BLaER1 treated with 17β-estradiol and CSF1 and Interleukin-3, amounts not matched to agents 10 nM and 100 nM (cell line): ENCODE measurements at regions not wholly inside any gene's neighbourhood (a gene's known extent, or its start where the extent isn't known, plus 50 kb on each side); places are given as distances from the start of the nearest gene placed in this dataset.
"Not testable (repeated sequence)": the region's sequence is repeated elsewhere in the genome, so short reads cannot be mapped to it uniquely, and the experiment has no call there.

ENCODE experiments used
- H3K27ac ChIP-seq, 11 experiments: shearing (Covaris generic); formaldehyde crosslinking; 2 replicates each; pipeline ENCODE4 v1.8.1; 2022
- H3K27me3 ChIP-seq, 11 experiments: shearing (Covaris generic); formaldehyde crosslinking; 2 replicates each; pipeline ENCODE4 v1.8.1; 2022
- H3K36me3 ChIP-seq, 11 experiments: shearing (Covaris generic); formaldehyde crosslinking; 2 replicates each; pipeline ENCODE4 v1.8.1; 2022
- H3K4me1 ChIP-seq, 10 experiments: shearing (Covaris generic); formaldehyde crosslinking; 2 replicates each; pipeline ENCODE4 v1.8.1; 2022
- H3K4me2 ChIP-seq, 11 experiments: shearing (Covaris generic); formaldehyde crosslinking; 2 replicates each; pipeline ENCODE4 v1.8.1; 2022
- H3K4me3 ChIP-seq, 10 experiments: shearing (Covaris generic); formaldehyde crosslinking; 2 replicates each; pipeline ENCODE4 v1.8.1; 2022
- H3K9ac ChIP-seq, 11 experiments: shearing (Covaris generic); formaldehyde crosslinking; 2 replicates each; pipeline ENCODE4 v1.8.1; 2022
- H3K9me3 ChIP-seq, 11 experiments: shearing (Covaris generic); formaldehyde crosslinking; replicated peaks in 1 of 11; 2 replicates each; pipeline ENCODE4 v1.8.1; 2022
- H4K20me1 ChIP-seq, 11 experiments: shearing (Covaris generic); formaldehyde crosslinking; 2 replicates each; pipeline ENCODE4 v1.8.1; 2022
- Cebpa-rat ChIP-seq, 11 experiments: shearing (Covaris generic); IDR thresholded peaks; 2 replicates each; pipeline ENCODE4 v1.8.1; 2022

DNA sequence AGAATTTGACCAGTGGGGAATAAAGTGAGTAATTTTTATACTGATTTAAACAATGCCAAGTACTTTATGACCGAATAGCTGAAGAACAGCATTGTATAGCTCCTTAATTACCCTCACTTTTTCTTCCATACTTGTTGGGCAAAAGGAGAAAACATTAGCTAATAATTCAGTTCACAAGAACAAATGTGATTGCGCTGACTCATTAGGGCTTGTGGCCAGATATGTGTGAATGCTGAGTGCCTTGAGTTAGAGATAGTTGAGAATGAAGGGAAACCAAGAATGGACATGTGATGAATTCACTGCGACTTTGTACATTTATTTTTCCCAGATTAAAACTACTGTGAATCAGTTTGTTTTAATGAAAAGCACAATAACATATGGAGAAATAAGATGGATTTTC, 669.4 kb downstream of the TFAP2A start:
- H4K20me1 ChIP-seq: no peaks in the 10 kb centered on the region

DNA sequence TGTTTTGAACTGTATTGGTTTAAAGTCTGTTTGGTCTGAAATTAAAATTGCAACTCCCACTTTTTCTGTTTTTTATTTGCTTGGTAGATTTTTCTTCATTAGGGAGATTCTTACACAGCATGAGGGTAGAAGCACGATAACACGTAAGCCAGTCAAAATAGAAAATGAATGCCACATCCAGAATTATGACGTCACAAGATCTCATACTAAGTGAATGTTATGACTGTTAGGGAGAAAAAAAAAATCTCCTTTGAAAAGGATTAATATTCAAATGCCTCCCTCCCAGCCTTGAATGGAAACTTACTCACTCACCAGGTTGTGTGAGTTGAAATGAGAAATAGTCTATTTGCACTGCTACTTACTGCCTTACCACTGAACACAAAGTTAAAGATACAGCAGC, 670.8 kb downstream of the TFAP2A start:
- H3K4me2 ChIP-seq: no peak overlapping the region
- H3K27me3 ChIP-seq: no peaks in the 10 kb centered on the region
- H3K9me3 ChIP-seq: peaks cover 0 to 41% (median 0%) of the 10 kb centered on the region in 11 experiments; a peak in 6 of 22 replicates
- no peak overlapping the region for H3K4me3 ChIP-seq
- H3K36me3 ChIP-seq: no peaks in the 10 kb centered on the region
- TF ChIP-seq Cebpa-rat (IDR thresholded peaks at IDR 0.05): no peak
- H4K20me1 ChIP-seq: no peaks in the 10 kb centered on the region
- peaks cover 0 to 27% (median 0%) of the 10 kb centered on the region in 10 experiments; a peak in 5 of 20 replicates for H3K4me1 ChIP-seq
- H3K9ac ChIP-seq: no peak overlapping the region
- no peak overlapping the region for H3K27ac ChIP-seq

More for the DNA sequence above, 669.4 kb downstream of the TFAP2A start:
- Histone ChIP-seq H3K9ac (no peak overlapping the region), H3K4me1 (peaks cover 0 to 17% (median 0%) of the 10 kb centered on the region in 10 experiments; a peak in 5 of 20 replicates), H3K9me3 (peaks cover 0 to 28% (median 0%) of the 10 kb centered on the region in 11 experiments; a peak in 5 of 22 replicates), H3K4me2 (no peak overlapping the region), H3K27me3 (no peaks in the 10 kb centered on the region), H3K27ac (no peak overlapping the region), H3K36me3 (no peaks in the 10 kb centered on the region), H3K4me3 (no peak overlapping the region)
- TF ChIP-seq Cebpa-rat (IDR thresholded peaks at IDR 0.05): no peak

DNA sequence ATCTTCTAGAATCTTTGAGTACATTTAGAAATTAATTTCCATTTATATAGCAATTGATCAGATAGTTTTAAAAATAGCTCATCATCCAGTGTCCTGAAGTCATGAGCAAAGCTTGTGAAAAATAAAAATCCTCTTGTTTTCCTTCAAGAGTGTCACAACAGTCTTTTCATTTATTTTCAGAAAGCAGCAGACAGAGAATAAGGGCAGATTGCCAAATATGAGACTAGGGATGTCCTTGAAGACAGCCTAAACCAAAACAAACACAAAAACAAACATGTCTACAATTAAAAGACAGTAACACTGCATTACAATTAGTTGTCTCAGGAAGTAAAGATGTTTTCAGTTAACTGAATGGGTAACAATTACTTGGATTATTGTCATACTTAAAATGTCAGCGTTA, 682.8 kb downstream of the TFAP2A start:
- no peak overlapping the region for H3K4me3 ChIP-seq
- no peak overlapping the region for H3K27ac ChIP-seq
- no peaks in the 10 kb centered on the region for H3K27me3 ChIP-seq
- H3K36me3 ChIP-seq: no peaks in the 10 kb centered on the region
- H3K4me2 ChIP-seq: no peak overlapping the region
- H4K20me1 ChIP-seq: no peaks in the 10 kb centered on the region
- H3K9ac ChIP-seq: no peak overlapping the region
- peaks cover 0 to 18% (median 0%) of the 10 kb centered on the region in 10 experiments; a peak in 5 of 20 replicates for H3K4me1 ChIP-seq
- TF ChIP-seq Cebpa-rat (IDR thresholded peaks at IDR 0.05): no peak
- peaks cover 0 to 25% (median 0%) of the 10 kb centered on the region in 11 experiments; a peak in 9 of 22 replicates for H3K9me3 ChIP-seq

DNA sequence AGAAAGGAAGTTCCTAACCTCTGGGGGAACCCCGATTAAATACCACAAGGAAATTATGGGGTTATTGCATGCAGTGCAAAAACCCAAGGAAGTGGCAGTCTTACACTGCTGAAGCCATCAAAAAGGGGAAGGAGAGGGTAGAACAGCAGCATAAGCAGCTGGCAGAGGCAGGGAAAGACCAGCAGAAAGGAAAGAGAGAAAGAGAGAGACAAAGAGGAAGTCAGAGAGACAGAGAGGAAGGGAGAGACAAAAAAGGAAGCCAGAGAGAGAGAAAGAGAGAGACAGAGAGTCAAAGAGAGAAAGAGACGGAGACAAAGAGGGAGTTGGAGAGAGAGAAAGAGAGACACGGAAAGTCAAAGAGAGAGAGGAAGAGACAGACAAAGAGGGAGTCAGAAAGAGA, 689.1 kb downstream of the TFAP2A start:
- Histone ChIP-seq H3K9me3 (peaks cover 0 to 74% (median 0%) of the 10 kb centered on the region in 11 experiments; a peak in 7 of 22 replicates), H3K9ac (peak overlapping the region in 2 of 11 experiments; percentile 49 to 65; a peak in 3 of 22 replicates), H3K4me2 (peak overlapping the region in 7 of 11 experiments; percentile 18 to 68 (median 47); a peak in 10 of 22 replicates), H3K27ac (peak overlapping the region in 4 of 11 experiments; percentile 48 to 85 (median 68); a peak in 7 of 22 replicates), H3K4me1 (peaks cover 0 to 47% (median 8%) of the 10 kb centered on the region in 10 experiments; a peak in 10 of 20 replicates), H3K36me3 (peaks cover 0 to 12% (median 0%) of the 10 kb centered on the region in 11 experiments; a peak in 3 of 22 replicates)
- not testable (repeated sequence) for H3K27me3 ChIP-seq, H4K20me1 ChIP-seq, H3K4me3 ChIP-seq

DNA sequence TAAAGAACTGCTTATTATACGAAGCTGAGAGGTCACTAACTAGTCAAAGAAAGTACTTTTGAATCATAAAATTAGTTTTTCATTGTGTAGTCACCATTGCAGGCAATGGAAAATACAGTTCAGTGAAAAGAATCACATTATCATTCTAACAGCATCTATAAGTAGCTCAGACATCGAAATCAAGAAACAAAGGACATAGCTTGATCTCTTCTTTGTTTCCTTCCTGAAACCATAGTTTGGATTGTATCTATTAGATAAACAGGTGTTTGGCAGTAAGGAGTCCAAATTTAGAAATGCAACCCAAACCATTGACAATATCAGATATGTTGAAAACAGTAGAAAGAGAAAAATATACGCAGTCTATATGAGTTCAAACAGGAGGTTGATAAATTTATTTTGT, 697.3 kb downstream of the TFAP2A start:
- H3K4me2 ChIP-seq: no peak overlapping the region
- peaks cover 0 to 16% (median 0%) of the 10 kb centered on the region in 11 experiments; a peak in 7 of 22 replicates for H3K9me3 ChIP-seq
- H3K36me3 ChIP-seq: peaks cover 0 to 12% (median 0%) of the 10 kb centered on the region in 11 experiments; a peak in 3 of 22 replicates
- H3K9ac ChIP-seq: no peak overlapping the region
- H3K27ac ChIP-seq: no peak overlapping the region
- TF ChIP-seq Cebpa-rat (IDR thresholded peaks at IDR 0.05): no peak
- no peaks in the 10 kb centered on the region for H4K20me1 ChIP-seq
- no peaks in the 10 kb centered on the region for H3K4me1 ChIP-seq
- no peak overlapping the region for H3K4me3 ChIP-seq
- no peaks in the 10 kb centered on the region for H3K27me3 ChIP-seq

DNA sequence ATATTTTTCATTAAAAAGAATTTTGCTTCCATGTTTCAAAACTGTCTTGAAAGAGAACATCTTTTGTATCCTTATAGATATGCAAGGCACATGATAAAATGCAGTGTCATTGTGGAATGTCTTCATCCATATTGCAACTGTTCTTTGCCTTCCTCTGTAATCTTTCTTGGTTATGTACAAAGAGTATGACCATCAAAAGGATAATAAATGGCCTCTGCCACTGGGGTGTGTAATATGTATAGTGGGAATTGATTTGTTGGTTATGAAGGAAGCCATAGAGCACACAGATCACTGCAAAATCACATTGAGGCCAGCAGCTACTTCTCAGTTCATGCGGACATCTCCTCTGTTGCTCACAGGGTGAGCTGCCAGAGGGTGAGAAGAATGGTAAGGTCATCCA, 703.5 kb downstream of the TFAP2A start:
- H4K20me1 ChIP-seq: no peaks in the 10 kb centered on the region
- no peak overlapping the region for H3K4me3 ChIP-seq
- H3K9me3 ChIP-seq: no peaks in the 10 kb centered on the region
- no peaks in the 10 kb centered on the region for H3K27me3 ChIP-seq
- no peak for TF ChIP-seq Cebpa-rat (IDR thresholded peaks at IDR 0.05)
- no peak overlapping the region for H3K27ac ChIP-seq
- no peak overlapping the region for H3K4me2 ChIP-seq
- no peaks in the 10 kb centered on the region for H3K36me3 ChIP-seq
- H3K4me1 ChIP-seq: peaks cover 0 to 17% (median 0%) of the 10 kb centered on the region in 10 experiments; a peak in 6 of 20 replicates
- no peak overlapping the region for H3K9ac ChIP-seq

DNA sequence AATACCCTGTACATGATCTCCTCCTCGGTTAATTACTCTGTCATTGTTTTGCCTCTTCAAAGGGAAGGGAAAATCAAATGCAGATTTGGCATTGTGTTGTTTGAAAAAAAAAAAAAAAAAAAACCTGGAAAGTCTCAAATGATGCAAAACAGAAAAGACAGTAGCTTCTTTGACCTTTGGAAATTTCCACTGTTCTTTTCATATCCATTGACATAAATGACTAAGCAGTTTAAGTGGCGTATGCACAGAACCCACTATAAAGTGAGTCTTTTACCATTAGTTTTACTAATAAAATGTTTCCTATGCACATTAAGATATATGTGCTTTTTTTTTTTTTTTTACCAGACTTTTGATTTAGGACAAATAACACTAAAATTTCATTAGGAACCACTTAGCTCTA, 704.3 kb downstream of the TFAP2A start:
- no peak overlapping the region for H3K27ac ChIP-seq
- no peak for TF ChIP-seq Cebpa-rat (IDR thresholded peaks at IDR 0.05)
- H3K4me1 ChIP-seq: peaks cover 0 to 17% (median 0%) of the 10 kb centered on the region in 10 experiments; a peak in 6 of 20 replicates
- H4K20me1 ChIP-seq: no peaks in the 10 kb centered on the region
- H3K4me3 ChIP-seq: no peak overlapping the region
- H3K4me2 ChIP-seq: peak overlapping the region in 2 of 11 experiments; percentile 14 to 33; a peak in 3 of 22 replicates
- no peaks in the 10 kb centered on the region for H3K9me3 ChIP-seq
- H3K9ac ChIP-seq: no peak overlapping the region
- H3K27me3 ChIP-seq: no peaks in the 10 kb centered on the region
- H3K36me3 ChIP-seq: no peaks in the 10 kb centered on the region

DNA sequence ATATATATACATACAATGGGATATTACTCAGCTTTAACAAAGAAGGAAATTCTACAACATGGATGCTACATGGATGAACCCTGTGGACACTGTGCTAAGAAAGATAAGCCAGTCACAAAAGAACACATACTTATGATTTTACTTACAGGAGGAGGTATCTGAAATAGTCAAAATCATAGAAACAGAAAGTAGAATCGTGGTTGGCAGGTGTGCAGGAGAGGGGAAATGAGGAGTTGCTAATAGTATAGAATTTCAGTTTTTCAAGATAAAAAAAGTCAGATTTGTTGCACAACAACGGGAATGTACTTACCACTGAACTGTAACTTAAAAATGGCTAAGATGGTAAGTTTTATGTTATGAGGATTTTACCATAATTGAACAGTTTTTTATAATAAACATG, 706.3 kb downstream of the TFAP2A start:
- H3K4me2 ChIP-seq: no peak overlapping the region

DNA sequence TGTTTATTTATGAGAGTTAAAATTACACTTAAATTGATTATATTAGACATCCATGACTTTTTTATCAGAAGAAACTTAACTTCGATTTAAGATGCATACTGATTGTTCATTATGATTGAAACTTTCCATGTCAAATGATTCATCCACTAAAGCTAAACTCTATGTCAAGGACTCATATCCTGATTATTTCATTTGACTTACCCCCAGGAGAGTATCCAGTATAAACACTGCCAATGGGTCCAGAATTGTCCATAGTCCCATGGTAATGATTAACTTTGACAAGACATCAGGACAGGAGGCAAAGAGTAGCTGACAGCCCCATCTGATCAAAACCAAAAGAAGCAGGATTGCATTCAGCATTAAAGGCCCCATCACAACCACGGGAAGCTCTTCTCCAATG, 709.9 kb downstream of the TFAP2A start:
- TF ChIP-seq Cebpa-rat (IDR thresholded peaks at IDR 0.05): no peak
- H3K36me3 ChIP-seq: no peaks in the 10 kb centered on the region

More for the DNA sequence above, 706.3 kb downstream of the TFAP2A start:
- peaks cover 0 to 17% (median 0%) of the 10 kb centered on the region in 10 experiments; a peak in 6 of 20 replicates for H3K4me1 ChIP-seq
- no peak overlapping the region for H3K9ac ChIP-seq
- no peak overlapping the region for H3K27ac ChIP-seq
- no peaks in the 10 kb centered on the region for H3K9me3 ChIP-seq
- no peak overlapping the region for H3K4me3 ChIP-seq
- no peaks in the 10 kb centered on the region for H4K20me1 ChIP-seq
- H3K27me3 ChIP-seq: no peaks in the 10 kb centered on the region
- H3K36me3 ChIP-seq: no peaks in the 10 kb centered on the region
- no peak for TF ChIP-seq Cebpa-rat (IDR thresholded peaks at IDR 0.05)

DNA sequence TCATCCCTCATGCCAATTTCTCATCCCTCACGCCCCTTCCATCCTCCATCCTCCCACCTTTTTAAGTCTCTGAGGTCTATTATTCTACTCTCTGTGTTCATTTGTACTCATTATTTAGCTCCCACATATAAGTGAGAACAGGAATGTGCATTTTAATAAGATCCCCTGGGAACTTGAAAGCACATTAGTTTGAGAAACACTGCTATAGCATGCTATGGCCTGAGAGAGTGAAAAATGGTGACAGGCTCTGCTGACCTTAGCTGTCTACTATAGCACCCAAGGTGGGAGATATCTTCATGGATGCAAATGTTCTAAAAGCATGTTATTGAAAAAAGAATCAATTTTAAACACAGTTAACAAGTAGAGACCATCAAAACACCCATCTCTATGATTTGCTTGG, 712.0 kb downstream of the TFAP2A start:
- Histone ChIP-seq H3K4me1 (no peaks in the 10 kb centered on the region), H3K27me3 (no peaks in the 10 kb centered on the region), H3K27ac (no peak overlapping the region), H4K20me1 (no peaks in the 10 kb centered on the region), H3K9ac (no peak overlapping the region), H3K4me3 (no peak overlapping the region), H3K4me2 (no peak overlapping the region), H3K9me3 (no peaks in the 10 kb centered on the region), H3K36me3 (no peaks in the 10 kb centered on the region)
- no peak for TF ChIP-seq Cebpa-rat (IDR thresholded peaks at IDR 0.05)

More for the DNA sequence above, 709.9 kb downstream of the TFAP2A start:
- H3K4me3 ChIP-seq: no peak overlapping the region
- H3K9me3 ChIP-seq: no peaks in the 10 kb centered on the region
- H3K4me1 ChIP-seq: peaks cover 0 to 2% (median 0%) of the 10 kb centered on the region in 10 experiments; a peak in 5 of 20 replicates
- no peaks in the 10 kb centered on the region for H3K27me3 ChIP-seq
- H4K20me1 ChIP-seq: no peaks in the 10 kb centered on the region
- no peak overlapping the region for H3K27ac ChIP-seq
- no peak overlapping the region for H3K9ac ChIP-seq
- no peak overlapping the region for H3K4me2 ChIP-seq
